LHCN-M2 (cell line): ENCODE measurements at regions not wholly inside any gene's neighbourhood (a gene's known extent, or its start where the extent isn't known, plus 50 kb on each side); places are given as distances from the start of the nearest gene placed in this dataset.
"Not testable (repeated sequence)": the region's sequence is repeated elsewhere in the genome, so short reads cannot be mapped to it uniquely, and the experiment has no call there.

ENCODE experiments used
- DNase-seq: peaks from one replicate; pipeline ENCODE4 v3.0.0-alpha.2; 2012; ENCODE audit warnings: low read depth

DNA sequence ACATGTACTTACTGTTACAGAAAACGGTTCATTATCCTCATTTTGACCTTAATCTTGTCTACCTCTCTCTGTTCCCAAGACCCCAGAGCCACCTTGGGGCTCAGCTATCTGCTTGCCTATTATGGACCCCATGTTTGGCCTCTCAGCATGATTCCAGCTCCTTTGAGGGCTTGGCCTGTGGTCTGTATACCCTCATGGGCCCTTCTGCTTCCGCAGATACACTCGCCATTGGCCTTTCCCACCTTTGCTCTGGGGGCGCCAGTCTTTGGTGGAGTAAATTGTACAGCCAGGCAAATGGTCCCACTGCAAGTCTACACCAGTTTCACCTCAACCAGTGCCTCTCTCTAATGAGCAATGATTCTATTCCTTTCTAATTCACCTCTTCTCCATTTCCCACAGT is 109.2 kb upstream of the ZNF746 start:
- DNase-seq: no peak

DNA sequence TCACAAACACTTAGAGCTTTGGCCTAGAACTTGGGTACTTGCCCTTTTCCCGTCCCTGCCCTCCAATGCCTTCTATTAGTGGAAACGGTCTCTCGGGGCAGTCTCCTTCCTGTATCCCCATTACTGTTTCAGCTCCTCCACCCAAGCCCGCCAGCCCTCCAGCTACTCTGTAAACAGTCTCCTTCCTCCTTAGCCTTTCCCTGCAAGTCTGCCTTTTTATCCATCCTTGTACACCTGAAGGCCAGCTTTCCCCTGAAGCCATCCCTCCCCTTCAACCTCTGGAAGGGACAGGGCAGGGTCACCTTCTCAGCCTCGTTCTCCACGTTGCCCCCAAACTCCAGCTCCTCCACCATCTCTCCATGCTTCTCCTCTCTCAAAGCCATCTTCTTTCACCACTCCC is 108.1 kb upstream of the ZNF746 start:
- no peak for DNase-seq

DNA sequence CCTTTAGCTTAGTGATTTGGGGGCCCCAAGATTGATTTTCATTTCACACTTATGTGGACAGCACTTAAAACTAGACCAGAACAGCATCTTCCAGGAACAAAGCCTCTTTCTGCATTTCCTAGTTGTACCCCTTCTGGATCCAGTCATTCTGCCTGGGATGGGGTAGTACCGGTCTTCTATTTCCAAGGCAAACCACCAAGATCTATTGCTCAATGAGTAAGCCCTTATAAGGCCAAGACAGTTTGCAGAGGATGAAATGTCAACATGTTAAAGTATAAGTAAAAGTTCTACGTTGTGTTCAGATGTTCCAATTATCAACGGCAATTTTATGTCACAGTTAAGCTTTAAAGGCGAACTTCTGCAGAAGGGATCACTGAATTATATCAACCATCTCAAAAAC is 106.9 kb upstream of the ZNF746 start:
- no peak for DNase-seq

DNA sequence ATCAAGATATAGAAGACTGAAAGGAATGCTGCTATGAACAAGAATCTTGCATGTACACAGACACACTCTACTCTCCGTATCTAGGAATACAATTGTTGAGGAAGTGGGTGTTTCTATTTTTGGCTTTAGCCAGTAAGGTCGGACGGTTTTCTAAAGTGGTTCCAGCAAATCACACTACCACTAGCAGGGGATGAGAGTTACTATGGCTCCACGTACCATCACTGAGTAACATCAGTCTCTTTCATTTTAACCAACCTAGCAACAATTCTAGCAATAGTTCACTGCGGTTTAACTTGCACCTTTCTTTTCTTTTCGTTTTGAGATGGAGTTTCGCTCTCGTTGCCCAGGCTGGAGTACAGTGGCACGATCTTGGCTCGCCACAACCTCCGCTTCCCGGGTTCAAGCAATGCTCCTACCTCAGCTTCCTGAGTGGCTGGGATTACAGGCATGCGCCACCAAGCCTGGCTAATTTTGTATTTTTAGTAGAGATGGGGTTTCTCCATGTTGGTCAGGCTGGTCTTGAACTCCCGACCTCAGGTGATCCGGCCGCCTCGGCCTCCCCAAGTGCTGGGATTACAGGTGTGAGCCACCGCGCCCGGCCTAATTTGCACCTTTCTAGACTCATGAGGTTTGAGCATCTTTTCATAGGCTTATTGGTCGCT is 103.2 kb upstream of the ZNF746 start:
- not testable (repeated sequence) for DNase-seq

DNA sequence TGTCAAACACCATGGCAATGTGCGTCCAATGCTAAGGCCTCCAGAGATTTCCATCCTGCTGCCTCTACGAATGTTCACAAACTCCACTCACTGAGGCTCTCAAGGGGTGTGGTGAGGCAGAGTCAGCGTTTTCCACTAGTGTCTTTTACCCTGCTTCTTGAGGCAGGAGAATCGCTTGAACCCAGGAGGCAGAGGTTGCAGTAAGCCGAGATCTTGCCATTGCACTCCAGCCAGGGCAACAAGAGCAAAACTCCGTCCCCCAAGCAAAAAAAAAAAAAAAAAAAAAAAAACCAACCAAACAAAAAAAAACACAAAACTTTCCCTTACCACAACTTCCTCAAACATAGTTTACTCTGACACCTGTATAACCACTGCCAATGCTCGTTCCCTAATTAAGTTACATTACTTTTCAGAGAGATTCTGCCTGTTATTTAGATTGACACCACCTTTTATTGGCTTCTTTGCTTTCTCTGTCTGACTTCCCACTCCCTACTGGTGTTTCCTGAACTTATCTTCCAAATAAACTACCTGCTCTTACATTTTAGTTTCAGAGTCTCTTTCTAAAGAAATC is 102.1 kb upstream of the ZNF746 start:
- no peak for DNase-seq

DNA sequence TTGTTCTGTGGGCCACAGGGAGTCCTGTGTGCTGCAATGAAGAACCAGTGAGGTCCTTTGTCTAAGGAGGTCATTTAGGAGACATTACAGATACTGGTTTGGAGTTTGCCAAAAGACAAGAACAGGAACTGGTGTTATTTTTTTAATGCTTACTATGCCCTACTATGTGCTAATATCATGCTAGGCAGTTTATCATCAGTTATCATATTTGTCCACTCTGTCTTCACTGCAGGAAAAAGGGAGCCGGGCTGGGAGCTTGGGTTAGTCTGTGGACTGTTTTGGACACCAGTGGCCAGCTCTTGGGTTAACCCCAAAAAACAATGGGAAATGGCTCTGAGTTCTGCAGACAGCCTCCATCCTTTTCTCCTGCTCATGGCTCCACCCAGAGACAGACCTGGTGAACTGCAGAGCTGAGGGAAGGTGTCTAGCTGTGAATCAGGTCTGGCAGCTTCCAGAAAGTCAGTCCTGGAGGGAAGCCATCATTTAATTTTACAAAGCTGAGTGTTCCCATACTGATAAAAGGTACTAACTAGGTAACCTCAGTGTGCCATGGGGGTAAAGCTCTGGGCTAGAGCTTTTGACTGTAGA is 101.2 kb upstream of the ZNF746 start:
- peak; percentile 39 for DNase-seq

DNA sequence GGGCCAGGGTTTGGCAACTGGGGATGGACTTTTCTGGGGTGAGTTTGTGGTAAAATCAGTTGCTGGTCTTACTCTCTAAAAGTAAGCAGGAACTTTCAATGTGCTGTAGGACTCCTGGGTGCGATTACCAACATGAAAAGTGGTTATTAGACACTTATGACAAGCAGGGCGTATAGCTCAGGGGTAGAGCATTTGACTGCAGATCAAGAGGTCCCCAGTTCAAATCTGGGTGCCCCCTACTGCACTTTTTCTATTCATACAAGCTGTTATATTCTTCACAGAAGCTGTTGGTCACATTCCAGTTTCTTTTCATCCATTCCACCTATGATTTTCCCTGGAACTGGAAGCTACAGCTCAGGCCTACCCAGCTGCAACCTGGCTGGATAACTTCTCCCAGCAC is 100.2 kb upstream of the ZNF746 start:
- DNase-seq: not testable (repeated sequence)

DNA sequence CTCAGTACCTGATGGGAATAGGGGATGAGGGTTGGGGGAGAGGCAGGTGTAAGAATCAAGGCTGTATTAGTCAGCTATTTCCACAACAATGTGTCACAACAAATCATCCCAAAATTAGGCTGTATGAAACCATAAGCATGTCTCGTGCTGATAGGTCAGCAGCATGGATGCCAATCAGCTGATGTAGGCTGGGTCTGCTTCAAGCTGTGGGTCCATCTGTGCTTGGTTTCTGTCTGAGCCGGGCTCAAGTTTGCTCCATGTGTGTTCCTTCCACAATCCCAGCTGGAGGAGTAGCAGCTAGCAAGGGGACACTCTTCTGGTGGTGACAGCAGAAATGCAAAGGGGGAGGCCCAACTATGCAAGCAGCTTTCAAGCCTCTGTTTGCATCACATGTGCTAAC is 97.9 kb upstream of the ZNF746 start:
- DNase-seq: no peak

DNA sequence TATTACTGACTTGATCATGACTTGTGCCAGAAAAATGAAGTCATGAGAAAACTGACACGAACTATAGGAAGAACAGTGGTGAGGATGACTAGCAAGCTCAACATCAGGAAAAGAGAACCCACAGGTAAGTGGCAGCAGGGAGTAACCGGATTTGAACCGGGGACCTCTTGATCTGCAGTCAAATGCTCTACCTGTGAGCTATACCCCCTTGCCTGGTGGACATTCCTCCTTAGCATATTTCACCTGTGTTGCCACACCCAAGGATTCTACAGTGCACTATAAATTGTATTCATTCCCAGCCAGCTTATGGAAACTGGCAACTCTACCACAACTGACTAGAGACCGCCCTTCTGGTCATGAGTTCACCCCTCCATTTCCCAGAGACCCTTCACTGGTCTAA is 97.5 kb upstream of the ZNF746 start:
- no peak for DNase-seq

DNA sequence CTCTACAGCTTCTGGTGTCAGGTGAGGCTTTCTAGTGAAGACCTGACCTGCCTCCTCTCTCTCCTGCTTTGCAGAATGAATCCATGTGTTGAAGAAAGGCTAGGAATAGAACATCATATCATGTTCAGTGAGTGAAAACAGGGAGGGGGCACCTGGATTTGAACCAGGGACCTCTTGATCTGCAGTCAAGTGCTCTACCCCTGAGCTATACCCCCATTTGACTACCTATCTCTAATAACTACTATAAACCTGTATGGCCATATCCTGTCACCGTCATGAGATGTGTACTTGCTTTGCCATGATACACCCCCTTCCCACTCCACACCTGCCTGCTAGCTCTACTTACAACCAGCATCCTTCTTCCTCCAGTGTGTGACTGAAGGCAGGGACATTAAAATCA is 91.3 kb upstream of the ZNF746 start:
- DNase-seq: no peak

DNA sequence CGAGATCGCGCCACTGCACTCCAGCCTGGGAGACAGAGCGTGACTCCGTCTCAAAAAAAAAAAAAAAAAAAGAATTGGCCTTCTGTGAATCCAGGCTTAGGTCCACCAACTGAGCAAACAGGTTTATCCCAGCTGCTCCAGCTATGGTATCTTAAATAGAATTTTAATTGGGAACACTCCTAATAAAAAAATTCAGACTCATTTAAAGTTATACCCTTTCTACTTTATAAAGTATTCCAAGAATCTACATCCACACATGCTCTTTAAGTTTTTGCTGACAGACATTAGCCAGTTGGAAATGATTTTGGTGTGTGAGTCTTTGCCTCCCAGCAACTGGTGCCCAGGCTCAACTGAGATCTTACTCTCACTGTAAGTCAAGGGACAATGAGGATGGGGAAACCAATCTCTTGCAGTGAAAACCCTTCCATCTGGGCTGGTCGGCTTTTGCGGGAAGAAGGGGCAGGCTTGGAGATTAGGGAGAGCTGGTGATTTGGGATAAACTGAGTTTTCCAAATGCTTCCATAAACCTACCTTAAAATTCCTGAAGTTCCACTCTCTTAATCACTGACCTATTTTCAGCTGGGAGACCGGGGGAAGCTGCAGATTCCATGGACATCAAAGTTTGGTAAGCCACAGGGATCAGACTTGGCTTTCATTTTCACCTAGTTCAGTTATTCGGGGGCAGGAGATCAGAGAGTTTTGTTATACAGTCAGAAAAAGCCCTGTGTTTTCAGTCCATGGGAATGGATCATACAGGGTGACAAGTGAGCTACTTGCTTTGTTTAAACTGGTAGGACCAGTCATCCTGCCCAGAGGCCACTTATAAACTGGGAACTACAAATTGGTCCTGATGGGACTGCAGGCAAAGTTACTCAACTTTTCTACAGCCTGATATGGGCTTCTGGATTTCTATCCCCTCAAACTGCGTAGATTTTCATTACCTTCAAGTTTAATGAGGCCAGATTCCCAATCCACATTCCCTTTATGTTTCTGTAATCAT is 89.3 kb upstream of the ZNF746 start:
- DNase-seq: no peak

DNA sequence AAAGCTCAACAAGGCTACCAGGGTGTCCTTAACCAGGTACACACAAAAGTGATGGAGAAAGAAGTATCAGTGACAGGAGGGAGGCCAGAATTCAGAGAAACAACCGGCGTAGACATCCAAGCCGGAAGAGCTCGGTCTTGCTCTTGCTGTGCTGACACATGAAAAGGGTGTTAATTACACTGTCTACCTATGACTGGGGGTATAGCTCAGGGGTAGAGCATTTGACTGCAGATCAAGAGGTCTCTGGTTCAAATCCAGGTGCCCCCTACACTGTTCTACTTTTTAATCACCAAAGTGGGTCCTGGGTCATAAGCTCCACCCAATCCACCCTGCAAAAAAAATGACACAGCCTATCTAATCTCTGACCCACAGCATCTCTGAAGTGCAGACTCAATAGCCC is 86.9 kb upstream of the ZNF746 start:
- DNase-seq: no peak

DNA sequence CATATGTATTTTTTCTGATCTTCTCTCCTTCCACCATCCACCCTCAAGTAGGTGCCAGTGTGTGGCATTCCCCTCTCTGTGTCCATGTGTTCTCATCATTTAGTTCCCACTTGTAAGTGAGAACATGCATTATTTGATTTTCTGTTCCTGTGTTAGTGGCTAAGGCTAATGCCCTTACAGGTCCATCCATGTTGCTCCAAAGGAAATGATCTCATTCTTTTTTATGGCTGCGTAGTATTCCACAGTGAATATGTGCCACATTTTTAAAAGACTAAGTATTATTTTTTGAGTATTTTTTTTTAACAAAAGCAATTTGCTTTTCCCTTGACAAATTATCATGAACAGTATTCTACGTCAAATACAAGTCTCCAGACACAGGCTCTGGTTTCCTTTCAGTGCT is 86.4 kb upstream of the ZNF746 start:
- DNase-seq: no peak

DNA sequence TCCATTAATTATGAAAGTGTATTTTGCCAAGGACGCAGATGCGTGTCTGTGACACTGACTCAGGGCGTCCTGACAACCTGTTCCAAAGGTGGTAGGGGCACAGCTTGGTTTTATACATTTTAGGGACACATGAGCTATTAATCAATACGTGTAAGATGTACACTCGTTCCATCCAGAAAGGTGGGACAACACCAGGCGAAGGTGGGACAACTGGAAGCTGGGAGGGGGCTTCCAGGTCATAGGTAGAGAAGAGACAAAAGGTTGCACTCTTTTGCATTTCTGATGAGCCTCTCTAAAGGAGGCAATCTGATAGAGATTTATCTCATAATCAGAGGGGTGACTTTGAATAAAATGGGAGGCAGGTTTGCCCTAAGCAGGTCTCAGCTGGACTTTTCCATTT is 82.7 kb upstream of the ZNF746 start:
- no peak for DNase-seq

DNA sequence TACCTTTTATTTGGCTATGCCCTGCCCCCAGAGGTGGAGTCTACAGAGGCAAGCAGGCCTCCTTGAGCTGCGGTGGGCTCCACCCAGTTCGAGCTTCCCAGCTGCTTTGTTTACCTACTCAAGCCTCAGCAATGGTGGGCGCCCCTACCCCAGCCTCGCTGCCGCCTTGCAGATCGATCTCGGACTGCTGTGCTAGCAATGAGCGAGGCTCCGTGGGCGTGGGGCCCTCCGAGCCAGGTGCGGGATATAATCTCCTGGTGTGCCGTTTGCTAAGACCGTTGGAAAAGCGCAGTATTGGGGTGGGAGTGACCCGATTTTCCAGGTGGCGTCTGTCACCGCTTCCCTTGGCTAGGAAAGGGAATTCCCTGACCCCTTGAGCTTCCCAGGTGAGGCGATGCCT is 81.8 kb upstream of the ZNF746 start:
- DNase-seq: not testable (repeated sequence)

DNA sequence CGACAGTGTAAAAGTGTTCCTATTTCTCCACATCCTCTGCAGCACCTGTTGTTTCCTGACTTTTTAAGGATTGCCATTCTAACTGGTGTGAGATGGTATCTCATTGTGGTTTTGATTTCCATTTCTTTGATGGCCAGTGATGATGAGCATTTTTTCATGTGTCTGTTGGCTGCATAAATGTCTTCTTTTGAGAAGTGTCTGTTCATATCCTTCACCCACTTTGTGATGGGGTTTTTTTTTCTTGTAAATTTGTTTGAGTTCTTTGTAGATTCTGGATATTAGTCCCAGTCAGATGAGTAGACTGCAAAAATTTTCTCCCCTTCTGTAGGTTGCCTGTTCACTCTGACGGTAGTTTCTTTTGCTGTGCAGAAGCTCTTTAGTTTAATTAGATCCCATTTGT is 76.8 kb upstream of the ZNF746 start:
- DNase-seq: not testable (repeated sequence)

DNA sequence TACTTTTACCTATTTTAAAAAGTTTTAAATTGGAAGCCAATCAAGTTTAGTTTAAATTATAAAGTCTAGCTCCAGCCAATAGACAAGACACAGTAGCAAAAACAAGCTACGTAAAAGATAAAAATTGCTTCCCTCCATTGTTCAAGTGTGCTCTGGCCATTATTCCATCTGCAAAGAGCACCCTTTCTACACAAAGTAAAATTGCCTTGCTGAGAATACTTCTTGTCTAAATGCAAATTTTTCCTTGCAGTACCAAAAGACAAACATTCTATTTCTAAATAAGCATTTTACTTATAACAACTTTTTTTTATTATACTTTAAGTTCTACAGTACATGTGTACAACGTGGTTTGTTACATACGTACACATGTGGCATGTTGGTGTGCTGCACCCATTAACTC is 75.9 kb upstream of the ZNF746 start:
- DNase-seq: no peak

DNA sequence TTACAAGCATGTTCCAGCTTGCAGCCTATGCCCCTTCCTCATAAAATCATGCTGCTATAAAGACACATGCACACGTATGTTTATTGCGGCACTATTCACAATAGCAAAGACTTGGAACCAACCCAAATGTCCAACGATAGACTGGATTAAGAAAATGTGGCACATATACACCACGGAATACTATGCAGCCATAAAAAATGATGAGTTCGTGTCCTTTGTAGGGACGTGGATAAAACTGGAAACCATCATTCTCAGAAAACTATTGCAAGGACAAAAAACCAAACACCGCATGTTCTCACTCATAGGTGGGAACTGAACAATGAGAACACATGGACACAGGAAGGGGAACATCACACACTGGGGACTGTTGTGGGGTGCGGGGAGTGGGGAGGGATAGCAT is 75.3 kb upstream of the ZNF746 start:
- not testable (repeated sequence) for DNase-seq

DNA sequence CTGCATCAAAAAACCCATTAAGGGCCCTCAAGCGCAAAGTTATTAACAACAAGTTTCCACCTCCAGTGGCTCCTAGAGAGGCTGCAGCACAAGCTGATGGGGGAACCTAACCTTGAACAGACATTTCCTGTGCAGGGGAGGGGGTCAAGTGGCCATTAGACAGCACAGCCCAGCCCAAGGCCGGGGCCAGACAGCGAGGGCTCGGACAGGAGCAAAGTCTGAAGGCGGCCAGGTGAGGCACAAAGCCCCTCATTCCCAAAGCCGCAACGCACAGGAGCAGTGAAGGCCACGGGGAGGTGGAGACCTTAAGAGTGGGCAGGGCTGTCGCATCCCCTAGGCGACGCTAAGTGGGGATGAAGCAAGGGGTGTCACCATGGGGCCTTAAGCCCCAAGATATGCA is 73.2 kb upstream of the ZNF746 start:
- no peak for DNase-seq

DNA sequence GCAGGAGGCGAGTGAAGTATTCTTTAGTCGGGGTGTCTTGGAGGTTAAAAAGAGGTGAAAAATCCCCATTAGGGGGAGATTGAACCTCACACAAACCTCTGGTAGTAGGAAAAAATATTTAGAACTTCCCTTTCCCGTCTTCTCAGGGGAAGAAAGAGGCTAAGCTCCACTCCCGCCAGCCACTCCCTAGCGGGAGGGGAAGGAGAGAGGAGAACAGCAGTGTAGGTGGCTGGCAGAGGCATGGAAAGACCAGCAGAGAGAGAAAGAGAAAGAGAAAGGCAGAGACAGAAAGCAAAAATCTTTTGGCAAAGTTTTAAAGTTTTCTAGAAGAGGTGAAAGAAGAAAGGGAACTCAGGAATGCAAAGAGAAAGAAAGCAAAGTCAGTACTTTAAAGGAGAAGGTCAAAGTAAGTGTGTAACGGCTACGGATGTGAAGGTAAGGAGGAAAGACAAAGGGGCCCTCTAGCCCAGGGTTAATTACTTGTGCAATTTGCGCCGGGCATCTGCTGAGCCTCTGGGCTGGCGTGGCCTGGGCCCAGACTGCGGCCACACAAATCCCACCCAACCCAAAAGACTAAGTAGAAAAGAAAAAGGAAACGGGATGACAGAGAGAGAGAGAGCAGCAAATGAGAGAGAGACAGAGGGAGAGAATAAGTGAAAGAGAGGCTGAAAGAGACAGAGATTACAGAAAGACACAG is 72.3 kb upstream of the ZNF746 start:
- DNase-seq: no peak

DNA sequence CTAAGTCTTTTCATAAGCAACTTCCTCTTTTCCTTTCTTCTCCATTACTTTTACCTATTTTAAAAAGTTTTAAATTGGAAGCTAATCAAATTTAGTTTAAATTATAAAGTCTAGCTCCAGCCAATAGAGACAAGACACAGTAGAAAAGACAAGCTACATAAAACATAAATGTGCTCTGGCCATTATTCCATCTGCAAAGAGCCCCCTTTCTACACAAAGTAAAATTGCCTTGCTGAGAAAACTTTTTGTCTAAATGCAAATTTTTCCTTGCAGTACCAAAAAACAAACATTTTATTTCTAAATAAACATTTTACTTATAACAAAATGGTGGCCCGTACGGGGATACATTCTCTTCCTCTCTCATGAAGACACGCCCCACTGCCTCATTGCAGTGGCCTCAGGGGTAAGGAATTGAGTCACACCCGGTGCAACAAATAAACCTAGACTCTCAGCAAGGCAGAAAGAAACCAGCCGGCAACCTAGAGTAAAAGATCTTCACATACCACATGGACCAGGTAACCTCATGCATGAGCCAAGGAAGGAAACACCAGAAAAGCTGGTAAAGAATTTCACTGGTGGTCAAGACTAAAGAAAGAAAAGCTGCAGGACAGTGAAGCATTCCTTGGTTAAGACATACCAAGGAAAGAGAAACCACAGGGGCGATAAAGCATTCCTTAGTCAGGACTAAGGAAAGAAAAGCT is 71.6 kb upstream of the ZNF746 start:
- no peak for DNase-seq
